ENCODE measurements at regions not wholly inside any gene's neighbourhood (a gene's known extent, or its start where the extent isn't known, plus 50 kb on each side); places are given as distances from the start of the nearest gene placed in this dataset.
"Not testable (repeated sequence)": the region's sequence is repeated elsewhere in the genome, so short reads cannot be mapped to it uniquely, and the experiment has no call there.

GRCh38 chr3:82509106-82509842 is 747.8 kb upstream of the GBE1 start:
- no peak for DNase-seq (ENCODE audit: low read depth)

- no peak for DNase-seq (ENCODE audit: low read depth)
Measured at GRCh38 chr3:82506204-82506603, 744.8 kb upstream of the GBE1 start.

- DNase-seq (ENCODE audit: low read depth), result no peak
Measured at GRCh38 chr3:82505079-82505756, 743.8 kb upstream of the GBE1 start.

- no peak for DNase-seq (ENCODE audit: low read depth)
Measured at GRCh38 chr3:82498186-82498585, 736.7 kb upstream of the GBE1 start.

- DNase-seq (ENCODE audit: low read depth), result no peak
Measured at GRCh38 chr3:82496890-82497560, 735.6 kb upstream of the GBE1 start.

GRCh38 chr3:82495655-82496054 is 734.2 kb upstream of the GBE1 start:
- DNase-seq (ENCODE audit: low read depth), result no peak

GRCh38 chr3:82494977-82495489 is 733.6 kb upstream of the GBE1 start:
- no peak for DNase-seq (ENCODE audit: low read depth)

GRCh38 chr3:82493858-82494257 is 732.4 kb upstream of the GBE1 start:
- DNase-seq (ENCODE audit: low read depth), result no peak

- DNase-seq (ENCODE audit: low read depth), result peak; percentile 10
Measured at GRCh38 chr3:82475306-82475705, 713.9 kb upstream of the GBE1 start.

GRCh38 chr3:82474711-82475110 is 713.3 kb upstream of the GBE1 start:
- DNase-seq (ENCODE audit: low read depth), result peak; percentile 36

- no peak for DNase-seq (ENCODE audit: low read depth)
Measured at GRCh38 chr3:82473864-82474541, 712.6 kb upstream of the GBE1 start.

GRCh38 chr3:82467051-82467450 is 705.6 kb upstream of the GBE1 start:
- no peak for DNase-seq (ENCODE audit: low read depth)

- DNase-seq (ENCODE audit: low read depth), result no peak
Measured at GRCh38 chr3:82462977-82463376, 701.5 kb upstream of the GBE1 start.

- no peak for DNase-seq (ENCODE audit: low read depth)
Measured at GRCh38 chr3:82461049-82461889, 699.8 kb upstream of the GBE1 start.

- DNase-seq (ENCODE audit: low read depth), result no peak
Measured at GRCh38 chr3:82448320-82448719, 686.9 kb upstream of the GBE1 start.

- DNase-seq (ENCODE audit: low read depth), result not testable (repeated sequence)
Measured at GRCh38 chr3:82428821-82429220, 667.4 kb upstream of the GBE1 start.

- no peak for DNase-seq (ENCODE audit: low read depth)
Measured at GRCh38 chr3:82424031-82424339, 662.5 kb upstream of the GBE1 start.

- no peak for DNase-seq (ENCODE audit: low read depth)
Measured at GRCh38 chr3:82423268-82424030, 662.0 kb upstream of the GBE1 start.

GRCh38 chr3:82416830-82417229 is 655.4 kb upstream of the GBE1 start:
- no peak for DNase-seq (ENCODE audit: low read depth)

- no peak for DNase-seq (ENCODE audit: low read depth)
Measured at GRCh38 chr3:82416349-82416748, 654.9 kb upstream of the GBE1 start.

GRCh38 chr3:82413171-82413570 is 651.7 kb upstream of the GBE1 start:
- no peak for DNase-seq (ENCODE audit: low read depth)
